Right lobe of liver (tissue), 4 donors: ENCODE measurements at regions not wholly inside any gene's neighbourhood (a gene's known extent, or its start where the extent isn't known, plus 50 kb on each side); places are given as distances from the start of the nearest gene placed in this dataset.

Source experiments
- CTCF ChIP-seq, 4 donors: fragments of 200-600 bp in 3 of 4; fragments of 450-650 bp in 1 of 4; IDR thresholded peaks; one replicate each; pipeline versions ENCODE4 v1.5.1 to v1.8.0; 2016 to 2022; ENCODE audit warnings: antibody characterized with exemption in 4 of 4, mild to moderate bottlenecking in 2 of 4
- POLR2A ChIP-seq: fragments of 450-650 bp; IDR thresholded peaks from one replicate; pipeline ENCODE4 v1.6.1; 2017; ENCODE audit warnings: antibody characterized with exemption, mild to moderate bottlenecking
- donor health status: DM: no; HTN: no; CAD: no.
- donor health status: DM: no; HTN: no; CAD: no.
- donor health status: DM: no; HTN: yes; CAD: no.

DNA sequence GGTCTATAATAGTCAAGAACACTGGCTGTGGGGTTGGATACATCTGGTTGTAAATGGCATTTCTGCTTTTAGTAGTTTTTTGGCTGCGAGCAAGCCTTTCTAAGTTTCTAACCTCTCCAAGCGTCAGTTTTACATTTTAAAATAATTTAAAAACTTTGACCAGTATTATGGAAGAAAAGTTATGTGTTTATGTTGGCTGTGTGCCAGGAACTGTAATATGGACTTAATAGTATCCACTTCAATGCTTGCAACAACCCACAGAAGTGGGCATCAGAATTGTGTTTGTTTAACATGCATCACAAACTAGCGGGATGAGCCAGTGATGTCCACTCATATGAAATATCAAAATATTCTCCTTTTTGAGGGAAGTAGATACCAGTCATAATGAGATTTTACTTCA, 844.2 kb downstream of the JRKL start:
- TF ChIP-seq CTCF (IDR thresholded peaks at IDR 0.05) (no peak), POLR2A (no peak)
